GM10266 (cell line): ENCODE measurements at regions not wholly inside any gene's neighbourhood (a gene's known extent, or its start where the extent isn't known, plus 50 kb on each side); places are given as distances from the start of the nearest gene placed in this dataset.

ENCODE experiments used
- DNase-seq: peaks from one replicate; pipeline ENCODE4 v3.0.0; 2012; ENCODE audit errors: extremely low spot score
- TF ChIP-seq, protein P1 (sequence below): IDR thresholded peaks from 2 replicates; pipeline ENCODE4 v1.5.1; 2012; ENCODE audit warnings: mild to moderate bottlenecking, low read depth; ENCODE audit not compliant: control insufficient read depth, insufficient read depth; ENCODE audit errors: missing control alignments

DNA sequence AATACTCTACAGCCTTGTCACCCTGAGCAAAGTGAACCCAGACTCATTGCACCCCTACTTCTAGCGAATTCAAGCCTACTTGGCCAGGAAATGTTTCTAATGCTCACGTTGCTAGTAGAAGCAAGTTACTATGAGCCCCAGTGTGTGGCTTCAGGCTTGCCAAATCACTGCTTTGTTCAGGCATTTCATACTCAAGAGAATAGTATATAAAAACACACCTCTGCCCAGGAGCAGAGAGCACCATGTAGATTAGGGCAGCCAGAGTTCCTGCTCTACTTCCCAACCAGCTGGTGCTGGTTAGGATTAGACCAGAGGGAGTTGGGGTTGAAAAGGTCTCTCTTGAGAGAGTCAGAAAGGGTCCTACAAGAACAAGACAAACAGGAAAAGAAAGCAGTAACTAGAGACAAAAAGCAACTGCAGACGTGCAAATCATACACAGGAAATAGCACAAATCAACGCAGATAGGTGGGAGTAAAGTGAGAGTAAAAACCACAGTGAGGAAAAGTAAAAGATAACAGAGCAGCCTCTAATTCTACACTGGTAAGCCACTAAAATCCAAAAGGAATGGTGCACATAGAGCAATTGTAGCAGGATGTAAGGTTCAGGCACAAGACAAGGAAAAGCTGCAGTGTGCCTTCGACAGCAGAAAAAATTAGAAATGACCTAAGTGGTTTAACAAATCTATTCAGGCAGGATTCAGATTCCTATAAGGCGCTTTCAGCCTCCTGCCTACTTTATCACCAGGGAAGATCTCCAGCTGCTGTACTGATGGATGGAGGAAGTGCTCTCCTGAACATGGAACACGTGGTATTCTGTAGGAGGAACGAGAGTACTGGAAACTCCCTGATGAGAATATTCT is 49.6 kb upstream of the KIF2A start:
- TF ChIP-seq, protein P1, sequence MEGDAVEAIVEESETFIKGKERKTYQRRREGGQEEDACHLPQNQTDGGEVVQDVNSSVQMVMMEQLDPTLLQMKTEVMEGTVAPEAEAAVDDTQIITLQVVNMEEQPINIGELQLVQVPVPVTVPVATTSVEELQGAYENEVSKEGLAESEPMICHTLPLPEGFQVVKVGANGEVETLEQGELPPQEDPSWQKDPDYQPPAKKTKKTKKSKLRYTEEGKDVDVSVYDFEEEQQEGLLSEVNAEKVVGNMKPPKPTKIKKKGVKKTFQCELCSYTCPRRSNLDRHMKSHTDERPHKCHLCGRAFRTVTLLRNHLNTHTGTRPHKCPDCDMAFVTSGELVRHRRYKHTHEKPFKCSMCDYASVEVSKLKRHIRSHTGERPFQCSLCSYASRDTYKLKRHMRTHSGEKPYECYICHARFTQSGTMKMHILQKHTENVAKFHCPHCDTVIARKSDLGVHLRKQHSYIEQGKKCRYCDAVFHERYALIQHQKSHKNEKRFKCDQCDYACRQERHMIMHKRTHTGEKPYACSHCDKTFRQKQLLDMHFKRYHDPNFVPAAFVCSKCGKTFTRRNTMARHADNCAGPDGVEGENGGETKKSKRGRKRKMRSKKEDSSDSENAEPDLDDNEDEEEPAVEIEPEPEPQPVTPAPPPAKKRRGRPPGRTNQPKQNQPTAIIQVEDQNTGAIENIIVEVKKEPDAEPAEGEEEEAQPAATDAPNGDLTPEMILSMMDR = no peak
- DNase-seq = peak; percentile 35
